Gastroesophageal sphincter (tissue), 4 donors: ENCODE measurements at regions not wholly inside any gene's neighbourhood (a gene's known extent, or its start where the extent isn't known, plus 50 kb on each side); places are given as distances from the start of the nearest gene placed in this dataset.

Source experiments
- ATAC-seq: fragments of 150-250 bp; one replicate; pipeline ENCODE4 v1.9.1; 2016; ENCODE audit warnings: mild to moderate bottlenecking, moderate library complexity
- H3K27ac ChIP-seq, 4 donors: fragments of 200-600 bp; sonication (generic) in 3 of 4; 1 replicate in 3 of 4; 2 replicates in 1 of 4; pipeline ENCODE4 v1.5.1; 2016 to 2019
- H3K27me3 ChIP-seq: fragments of 200-600 bp; sonication (generic); one replicate; pipeline ENCODE4 v1.5.1; 2019
- H3K36me3 ChIP-seq, 2 donors: fragments of 200-600 bp; sonication (generic); one replicate each; pipeline ENCODE4 v1.5.1; 2019; ENCODE audit warnings: control low read depth in 1 of 2
- H3K4me1 ChIP-seq, 3 donors: fragments of 200-600 bp; sonication (generic); 1 replicate in 2 of 3; 2 replicates in 1 of 3; pipeline ENCODE4 v1.5.1; 2016 to 2019; ENCODE audit warnings: control low read depth in 2 of 3
- H3K4me3 ChIP-seq, 2 donors: fragments of 200-600 bp; sonication (generic); one replicate each; pipeline ENCODE4 v1.5.1; 2019; ENCODE audit warnings: mild to moderate bottlenecking in 1 of 2, moderate library complexity in 1 of 2
- H3K9me3 ChIP-seq, 3 donors: fragments of 200-600 bp; sonication (generic); one replicate each; pipeline ENCODE4 v1.5.1; 2017 to 2019; ENCODE audit warnings: control low read depth in 2 of 3
- CTCF ChIP-seq, 4 experiments: fragments of 200-600 bp in 2 of 4; fragments of 450-650 bp in 2 of 4; sonication (generic) in 1 of 4; IDR thresholded peaks; one replicate each; pipeline ENCODE4 v1.5.1; 2017 to 2019; ENCODE audit warnings: antibody characterized with exemption in 4 of 4, mild to moderate bottlenecking in 2 of 4, moderate library complexity in 2 of 4
- EP300 ChIP-seq: sonication (generic); formaldehyde crosslinking; IDR thresholded peaks from one replicate; pipeline ENCODE4 v1.6.1; 2017; ENCODE audit warnings: antibody characterized with exemption, mild to moderate bottlenecking
- POLR2A ChIP-seq, 2 donors: fragments of 450-650 bp; IDR thresholded peaks; one replicate each; pipeline ENCODE4 v1.6.1; 2017; ENCODE audit warnings: antibody characterized with exemption in 2 of 2, mild to moderate bottlenecking in 2 of 2, moderate library complexity in 1 of 2
- POLR2AphosphoS5 ChIP-seq: sonication (generic); formaldehyde crosslinking; IDR thresholded peaks from one replicate; pipeline ENCODE4 v1.6.1; 2017; ENCODE audit warnings: antibody characterized with exemption
- WGBS, 2 donors: methylation state at CpG; one replicate each; pipeline ENCODE4 v1.1.5; 2018; ENCODE audit warnings: low coverage in 1 of 2; 5-methylcytosine and 5-hydroxymethylcytosine counted together

DNA sequence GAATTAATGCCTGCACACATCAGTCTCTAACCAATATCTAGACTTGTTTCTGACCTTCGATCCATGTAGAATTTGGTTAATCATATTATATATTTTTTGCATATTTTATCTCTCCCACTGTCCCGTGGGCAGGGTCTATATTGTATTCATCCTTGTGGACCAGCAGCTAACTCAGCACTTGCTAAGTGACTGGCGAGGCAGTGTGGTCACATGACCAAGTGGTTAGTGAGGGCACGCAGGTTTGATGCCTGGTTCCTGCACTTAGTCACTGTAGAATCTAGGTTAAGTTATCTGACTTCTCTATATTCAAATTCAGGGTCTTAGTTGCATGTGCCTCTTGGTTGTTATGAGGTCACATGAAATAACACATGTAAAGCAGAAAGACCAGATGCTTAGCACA, 120.5 kb downstream of the UBE2U start:
- Histone ChIP-seq H3K4me1 (no peaks in the 10 kb centered on the region), H3K4me3 (no peak overlapping the region), H3K9me3 (no peaks in the 10 kb centered on the region), H3K27ac (no peak overlapping the region), H3K27me3 (no peaks in the 10 kb centered on the region), H3K36me3 (no peaks in the 10 kb centered on the region)
- TF ChIP-seq POLR2A (IDR thresholded peaks at IDR 0.05) (no peak), EP300 (no peak), POLR2AphosphoS5 (no peak), CTCF (IDR thresholded peaks at IDR 0.05) (no peak)
- 78 to 80% methylated on average over 4 of the region's 4 CpGs for WGBS, 2 donors
- no peak for ATAC-seq

DNA sequence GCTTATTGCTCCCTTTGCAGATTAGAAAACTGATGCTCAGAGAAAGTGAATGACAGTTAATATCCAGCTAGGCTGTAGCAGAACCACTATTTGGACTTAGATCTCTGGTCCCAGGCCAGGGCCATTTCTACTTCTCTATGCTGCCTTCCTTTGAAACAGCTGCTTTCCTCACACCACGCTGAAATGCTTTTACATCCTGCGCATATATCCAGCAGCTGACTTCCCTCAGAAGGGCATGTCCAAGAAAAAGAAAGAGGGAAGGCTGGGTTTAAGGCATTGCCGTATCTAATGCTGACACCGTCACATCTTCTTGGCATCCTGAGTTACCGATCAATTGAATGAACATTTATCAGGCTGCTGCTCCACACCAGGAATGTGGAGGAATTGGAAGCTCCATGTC, 122.4 kb downstream of the UBE2U start:
- 90% methylated on average over 5 of the region's 5 CpGs; no CpG with 5 or more reads in 1 of the 2 donors for WGBS, 2 donors
- H3K4me1 ChIP-seq, result no peaks in the 10 kb centered on the region
- no peak overlapping the region for H3K4me3 ChIP-seq
- no peak for ATAC-seq
- no peaks in the 10 kb centered on the region for H3K9me3 ChIP-seq
- H3K27ac ChIP-seq, result no peak overlapping the region
- TF ChIP-seq CTCF (IDR thresholded peaks at IDR 0.05), result no peak
- no peak for TF ChIP-seq POLR2AphosphoS5
- TF ChIP-seq POLR2A (IDR thresholded peaks at IDR 0.05), result no peak
- no peak for TF ChIP-seq EP300
- no peaks in the 10 kb centered on the region for H3K27me3 ChIP-seq
- no peaks in the 10 kb centered on the region for H3K36me3 ChIP-seq

DNA sequence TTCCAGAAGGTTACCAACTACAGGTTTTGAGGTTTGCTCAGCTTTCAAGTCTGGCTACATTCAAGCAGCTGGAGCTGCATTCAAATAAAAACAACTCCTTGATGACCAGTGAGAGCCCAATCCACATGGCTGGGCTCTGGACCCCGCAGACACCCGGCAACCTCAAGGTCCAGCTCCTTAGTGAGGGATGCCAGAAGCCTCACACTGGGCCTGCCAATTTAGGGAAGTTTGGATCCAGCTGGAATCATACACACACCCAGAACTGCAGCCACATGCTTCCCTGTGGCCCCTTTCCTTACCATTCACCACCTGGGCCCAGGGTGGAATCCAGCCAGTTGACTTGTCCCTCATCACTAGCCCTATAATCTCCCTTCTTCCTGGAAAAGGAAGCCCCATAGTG, 123.7 kb downstream of the UBE2U start:
- TF ChIP-seq POLR2AphosphoS5, result no peak
- TF ChIP-seq CTCF (IDR thresholded peaks at IDR 0.05), result no peak
- no peak for TF ChIP-seq POLR2A (IDR thresholded peaks at IDR 0.05)
- TF ChIP-seq EP300, result no peak
- H3K36me3 ChIP-seq, result no peaks in the 10 kb centered on the region
- ATAC-seq, result no peak

DNA sequence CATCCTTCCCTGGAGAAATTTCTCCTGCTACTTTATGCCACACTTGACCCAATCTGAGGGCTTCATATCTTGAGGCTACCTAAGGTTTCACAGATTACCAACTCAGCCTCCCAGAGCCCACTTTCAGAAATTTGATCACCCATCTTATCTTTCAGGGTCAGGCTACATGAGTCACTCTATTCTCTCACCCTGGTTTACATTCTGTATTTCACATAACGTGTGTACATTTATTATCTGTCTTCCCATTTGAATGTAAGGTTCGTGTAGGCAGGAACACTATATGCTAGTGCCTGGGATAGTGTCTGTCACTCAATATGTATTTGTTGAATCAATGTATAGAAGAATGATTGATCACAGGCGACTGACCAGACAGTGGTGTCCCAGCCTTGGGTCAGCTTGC, 124.8 kb downstream of the UBE2U start:
- 71 to 88% methylated on average over 2 to 3 of the region's 3 CpGs for WGBS, 2 donors
- Histone ChIP-seq H3K4me3 (no peak overlapping the region), H3K27ac (no peak overlapping the region), H3K9me3 (no peaks in the 10 kb centered on the region), H3K36me3 (no peaks in the 10 kb centered on the region), H3K27me3 (no peaks in the 10 kb centered on the region), H3K4me1 (no peaks in the 10 kb centered on the region)
- ATAC-seq, result no peak
- no peak for TF ChIP-seq CTCF (IDR thresholded peaks at IDR 0.05)
- no peak for TF ChIP-seq POLR2AphosphoS5
- no peak for TF ChIP-seq EP300
- TF ChIP-seq POLR2A (IDR thresholded peaks at IDR 0.05), result no peak

More for the DNA sequence above, 123.7 kb downstream of the UBE2U start:
- H3K4me1 ChIP-seq, result no peaks in the 10 kb centered on the region
- H3K4me3 ChIP-seq, result no peak overlapping the region
- H3K27me3 ChIP-seq, result no peaks in the 10 kb centered on the region
- WGBS, 2 donors, result no CpG with 5 or more reads among the region's 2 CpGs
- no peaks in the 10 kb centered on the region for H3K9me3 ChIP-seq
- H3K27ac ChIP-seq, result no peak overlapping the region

- Histone ChIP-seq H3K36me3 (no peaks in the 10 kb centered on the region), H3K4me1 (no peaks in the 10 kb centered on the region), H3K27ac (no peak overlapping the region), H3K9me3 (no peaks in the 10 kb centered on the region), H3K27me3 (no peaks in the 10 kb centered on the region), H3K4me3 (no peak overlapping the region)
- no peak for TF ChIP-seq CTCF (IDR thresholded peaks at IDR 0.05)
- TF ChIP-seq POLR2A (IDR thresholded peaks at IDR 0.05), result no peak
- no peak for TF ChIP-seq EP300
- no peak for TF ChIP-seq POLR2AphosphoS5
- ATAC-seq, result no peak
- WGBS, 2 donors, result 49 to 61% methylated on average over 3 to 4 of the region's 4 CpGs
Measured at GRCh38 chr1:64330839-64331238, 127.4 kb downstream of the UBE2U start.
